SU-DHL-6 (cell line): ENCODE measurements at regions not wholly inside any gene's neighbourhood (a gene's known extent, or its start where the extent isn't known, plus 50 kb on each side); places are given as distances from the start of the nearest gene placed in this dataset.

Experiments used
- EZH2phosphoT487 ChIP-seq: fragments of 200-600 bp; sonication (generic), shearing (Covaris generic); conservative IDR thresholded peaks from 2 replicates; pipeline ENCODE4 v1.6.1; 2018; ENCODE audit warnings: mild to moderate bottlenecking, antibody characterized with exemption, low read length, moderate library complexity, mixed read lengths
- TF ChIP-seq, protein P1 (sequence below): fragments of 200-600 bp; sonication (generic); IDR thresholded peaks from one replicate; pipeline ENCODE4 v1.5.1; 2017; ENCODE audit warnings: antibody characterized with exemption, mild to moderate bottlenecking, low read length, moderate library complexity; ENCODE audit not compliant: insufficient read depth, poor library complexity, severe bottlenecking

DNA sequence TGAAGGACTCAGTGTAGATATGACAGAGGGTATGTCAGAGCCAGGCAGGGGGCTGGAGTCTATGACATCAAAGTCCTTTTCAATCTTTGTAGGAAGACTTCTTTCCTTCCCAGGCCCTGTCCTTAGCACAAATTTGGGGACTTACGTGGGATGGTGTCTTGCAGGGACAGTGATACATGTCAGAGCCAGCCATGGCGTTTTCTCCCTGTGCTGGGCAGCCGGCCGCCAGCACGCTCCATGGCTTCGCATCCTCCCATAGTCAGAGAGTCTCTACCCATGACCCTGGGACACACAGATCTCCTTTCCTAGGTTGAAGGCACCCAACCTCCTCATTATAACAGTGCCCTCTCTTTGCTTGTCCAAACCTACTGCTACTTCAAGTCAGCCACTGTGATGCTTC lies 156.9 kb upstream of the MYCN start:
- TF ChIP-seq, protein P1, sequence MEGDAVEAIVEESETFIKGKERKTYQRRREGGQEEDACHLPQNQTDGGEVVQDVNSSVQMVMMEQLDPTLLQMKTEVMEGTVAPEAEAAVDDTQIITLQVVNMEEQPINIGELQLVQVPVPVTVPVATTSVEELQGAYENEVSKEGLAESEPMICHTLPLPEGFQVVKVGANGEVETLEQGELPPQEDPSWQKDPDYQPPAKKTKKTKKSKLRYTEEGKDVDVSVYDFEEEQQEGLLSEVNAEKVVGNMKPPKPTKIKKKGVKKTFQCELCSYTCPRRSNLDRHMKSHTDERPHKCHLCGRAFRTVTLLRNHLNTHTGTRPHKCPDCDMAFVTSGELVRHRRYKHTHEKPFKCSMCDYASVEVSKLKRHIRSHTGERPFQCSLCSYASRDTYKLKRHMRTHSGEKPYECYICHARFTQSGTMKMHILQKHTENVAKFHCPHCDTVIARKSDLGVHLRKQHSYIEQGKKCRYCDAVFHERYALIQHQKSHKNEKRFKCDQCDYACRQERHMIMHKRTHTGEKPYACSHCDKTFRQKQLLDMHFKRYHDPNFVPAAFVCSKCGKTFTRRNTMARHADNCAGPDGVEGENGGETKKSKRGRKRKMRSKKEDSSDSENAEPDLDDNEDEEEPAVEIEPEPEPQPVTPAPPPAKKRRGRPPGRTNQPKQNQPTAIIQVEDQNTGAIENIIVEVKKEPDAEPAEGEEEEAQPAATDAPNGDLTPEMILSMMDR, result no peak
- no peak for TF ChIP-seq EZH2phosphoT487
